ENCODE measurements at regions not wholly inside any gene's neighbourhood (a gene's known extent, or its start where the extent isn't known, plus 50 kb on each side); places are given as distances from the start of the nearest gene placed in this dataset.

DNA sequence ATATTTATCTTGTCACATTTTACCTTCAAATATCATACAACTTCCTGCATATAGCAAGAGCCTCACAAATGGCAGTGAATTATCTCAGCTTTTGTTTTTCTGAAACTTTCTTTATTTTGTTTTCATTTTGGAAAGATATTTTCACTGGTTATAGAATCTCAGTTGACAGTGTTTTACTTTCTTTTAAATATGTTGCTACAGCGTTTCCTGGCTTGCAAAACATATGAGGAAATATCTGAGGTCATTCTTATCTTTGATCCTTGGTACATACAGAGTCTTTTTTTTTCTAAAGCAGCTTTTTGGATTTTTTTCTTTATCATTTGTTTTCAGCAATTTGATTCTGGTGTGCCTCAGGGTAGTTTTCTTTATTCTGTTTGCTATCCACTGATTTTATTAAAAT lies 77.6 kb upstream of the CEP78 start:
- Histone ChIP-seq H3K4me1 (no peaks in the 10 kb centered on the region), H3K9ac (no peak overlapping the region), H3K9me3 (ENCODE audit: control insufficient read depth, low read length) (no peaks in the 10 kb centered on the region), H3K4me2 (ENCODE audit: low read length) (no peak overlapping the region), H2AFZ (no peak overlapping the region), H3K4me3 (ENCODE audit: low read depth, low read length) (no peak overlapping the region), H3K27me3 (ENCODE audit: control insufficient read depth, insufficient read depth, low read length) (no peaks in the 10 kb centered on the region), H3K36me3 (ENCODE audit: control insufficient read depth, insufficient read depth, low read length) (no peaks in the 10 kb centered on the region), H3K79me2 (no peaks in the 10 kb centered on the region), H3K27ac (no peak overlapping the region)
- TF ChIP-seq, protein P1, sequence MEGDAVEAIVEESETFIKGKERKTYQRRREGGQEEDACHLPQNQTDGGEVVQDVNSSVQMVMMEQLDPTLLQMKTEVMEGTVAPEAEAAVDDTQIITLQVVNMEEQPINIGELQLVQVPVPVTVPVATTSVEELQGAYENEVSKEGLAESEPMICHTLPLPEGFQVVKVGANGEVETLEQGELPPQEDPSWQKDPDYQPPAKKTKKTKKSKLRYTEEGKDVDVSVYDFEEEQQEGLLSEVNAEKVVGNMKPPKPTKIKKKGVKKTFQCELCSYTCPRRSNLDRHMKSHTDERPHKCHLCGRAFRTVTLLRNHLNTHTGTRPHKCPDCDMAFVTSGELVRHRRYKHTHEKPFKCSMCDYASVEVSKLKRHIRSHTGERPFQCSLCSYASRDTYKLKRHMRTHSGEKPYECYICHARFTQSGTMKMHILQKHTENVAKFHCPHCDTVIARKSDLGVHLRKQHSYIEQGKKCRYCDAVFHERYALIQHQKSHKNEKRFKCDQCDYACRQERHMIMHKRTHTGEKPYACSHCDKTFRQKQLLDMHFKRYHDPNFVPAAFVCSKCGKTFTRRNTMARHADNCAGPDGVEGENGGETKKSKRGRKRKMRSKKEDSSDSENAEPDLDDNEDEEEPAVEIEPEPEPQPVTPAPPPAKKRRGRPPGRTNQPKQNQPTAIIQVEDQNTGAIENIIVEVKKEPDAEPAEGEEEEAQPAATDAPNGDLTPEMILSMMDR (IDR thresholded peaks at IDR 0.05), result no peak

DNA sequence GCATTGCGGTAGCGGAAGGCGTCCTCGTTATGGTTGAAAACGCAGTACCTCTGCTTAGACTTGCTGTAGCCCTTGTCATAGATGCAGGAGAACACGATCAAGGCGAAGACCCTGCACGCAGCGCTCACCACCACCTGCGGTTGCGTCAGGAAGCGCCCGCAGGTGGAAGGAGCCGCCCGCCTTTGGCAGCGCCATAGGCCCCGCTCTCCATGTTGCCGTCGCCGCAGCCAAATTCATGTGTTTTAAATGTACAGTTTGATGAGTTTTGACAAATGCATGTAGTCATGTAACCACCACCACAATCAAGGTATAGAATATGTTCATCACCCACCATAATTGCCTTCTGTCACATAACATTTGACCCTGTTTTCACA lies 84.9 kb upstream of the CEP78 start:
- Histone ChIP-seq H3K4me3 (ENCODE audit: low read depth, low read length) (no peak overlapping the region), H3K9me3 (ENCODE audit: control insufficient read depth, low read length) (no peaks in the 10 kb centered on the region), H3K4me2 (ENCODE audit: low read length) (no peak overlapping the region), H3K79me2 (no peaks in the 10 kb centered on the region), H3K27ac (no peak overlapping the region), H3K27me3 (ENCODE audit: control insufficient read depth, insufficient read depth, low read length) (no peaks in the 10 kb centered on the region), H2AFZ (no peak overlapping the region), H3K9ac (no peak overlapping the region), H3K36me3 (ENCODE audit: control insufficient read depth, insufficient read depth, low read length) (no peaks in the 10 kb centered on the region), H3K4me1 (no peaks in the 10 kb centered on the region)
- TF ChIP-seq, protein P1 (IDR thresholded peaks at IDR 0.05), result no peak

DNA sequence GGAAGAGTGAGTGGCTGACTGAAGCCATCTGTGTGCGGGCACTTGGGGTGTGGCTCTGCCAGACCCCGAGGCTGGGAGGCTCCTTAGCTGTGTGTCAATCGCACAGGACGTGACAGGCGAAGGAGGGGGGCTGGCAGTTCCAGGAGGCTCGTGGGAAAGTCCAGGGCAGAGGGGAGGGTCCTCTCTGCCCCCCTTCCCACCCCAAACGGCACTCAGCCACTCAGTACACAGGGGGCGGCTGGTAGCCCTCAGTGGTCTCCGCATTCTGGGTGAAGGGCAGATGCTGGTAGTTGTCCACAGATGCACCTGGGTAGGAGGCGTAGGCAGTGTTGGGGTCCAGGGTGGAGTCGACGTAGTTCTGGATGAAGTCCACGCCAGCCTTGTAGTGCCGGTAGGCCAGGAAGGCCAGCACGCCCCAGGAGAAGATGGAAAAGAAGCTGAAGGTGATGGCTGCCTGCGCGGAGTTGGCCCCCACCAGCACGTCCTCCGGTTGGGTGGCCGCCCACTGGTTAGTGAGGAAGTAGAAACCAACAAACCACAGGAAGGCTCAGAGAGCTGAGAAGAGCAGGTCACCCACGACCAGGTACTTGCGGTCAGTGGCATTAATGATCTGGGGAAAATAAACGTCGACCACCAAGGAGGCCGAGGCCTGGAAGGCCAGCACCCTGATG lies 85.4 kb upstream of the CEP78 start:
- Histone ChIP-seq H3K36me3 (ENCODE audit: control insufficient read depth, insufficient read depth, low read length) (no peaks in the 10 kb centered on the region), H2AFZ (no peak overlapping the region), H3K27ac (no peak overlapping the region), H3K4me2 (ENCODE audit: low read length) (no peak overlapping the region), H3K4me1 (no peaks in the 10 kb centered on the region), H3K4me3 (ENCODE audit: low read depth, low read length) (no peak overlapping the region), H3K9ac (no peak overlapping the region), H3K79me2 (no peaks in the 10 kb centered on the region), H3K27me3 (ENCODE audit: control insufficient read depth, insufficient read depth, low read length) (no peaks in the 10 kb centered on the region), H3K9me3 (ENCODE audit: control insufficient read depth, low read length) (no peaks in the 10 kb centered on the region)
- TF ChIP-seq, protein P1 (IDR thresholded peaks at IDR 0.05), result no peak

DNA sequence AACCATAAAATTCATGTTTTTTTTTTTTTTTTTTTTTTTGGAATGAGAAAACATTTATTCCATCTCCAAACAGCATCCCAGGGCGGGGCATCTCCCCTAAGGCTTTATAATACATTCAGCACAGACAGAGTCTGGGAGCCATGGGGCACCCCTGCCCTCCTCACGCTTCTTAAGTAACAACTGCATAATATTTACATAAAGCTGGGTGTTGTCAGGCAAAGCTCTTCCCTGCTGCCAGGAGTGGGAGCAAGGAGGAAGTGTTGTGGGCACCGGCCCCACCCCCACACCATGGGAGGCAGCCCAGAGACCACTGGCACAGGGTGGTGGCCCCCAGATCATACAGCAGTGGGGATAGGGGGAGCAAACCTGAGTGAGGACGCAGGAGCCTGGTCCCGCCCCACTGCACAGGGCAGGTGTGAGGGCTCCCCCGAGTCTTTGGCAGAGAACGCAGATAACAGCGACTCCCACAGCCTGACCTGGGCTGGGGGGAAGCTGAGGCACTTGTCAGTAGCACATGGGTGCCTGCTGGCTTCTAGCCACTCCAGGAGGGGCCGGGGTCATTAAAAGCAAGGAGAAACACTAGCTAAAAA lies 86.1 kb upstream of the CEP78 start:
- TF ChIP-seq, protein P1 (IDR thresholded peaks at IDR 0.05), result no peak
- no peaks in the 10 kb centered on the region for H3K4me1 ChIP-seq
- no peak overlapping the region for H3K4me2 ChIP-seq (ENCODE audit: low read length)
- no peak overlapping the region for H3K27ac ChIP-seq
- no peak overlapping the region for H2AFZ ChIP-seq
- no peaks in the 10 kb centered on the region for H3K27me3 ChIP-seq (ENCODE audit: control insufficient read depth, insufficient read depth, low read length)
- no peak overlapping the region for H3K4me3 ChIP-seq (ENCODE audit: low read depth, low read length)
- no peaks in the 10 kb centered on the region for H3K36me3 ChIP-seq (ENCODE audit: control insufficient read depth, insufficient read depth, low read length)
- H3K9ac ChIP-seq, result no peak overlapping the region
- H3K9me3 ChIP-seq (ENCODE audit: control insufficient read depth, low read length), result no peaks in the 10 kb centered on the region
- H3K79me2 ChIP-seq, result no peaks in the 10 kb centered on the region

DNA sequence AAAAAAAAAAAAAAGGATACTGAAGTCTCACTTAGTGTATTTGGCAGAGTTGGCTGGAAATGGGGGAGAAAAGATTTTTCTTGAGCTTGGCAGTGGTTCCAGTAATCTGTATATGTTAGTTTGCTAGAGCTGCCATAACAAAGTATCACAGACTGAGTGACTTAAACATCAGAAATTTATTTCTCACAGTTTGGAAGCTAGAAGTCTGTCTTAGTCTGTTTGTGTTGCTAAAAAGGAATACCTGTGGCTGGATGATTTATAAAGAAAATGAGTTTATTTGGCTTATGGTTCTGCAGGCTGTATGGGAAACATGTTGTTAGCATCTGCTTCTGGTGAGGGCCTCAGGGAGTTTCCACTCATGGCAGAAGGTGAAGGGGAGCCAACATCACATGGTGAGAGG lies 89.6 kb upstream of the CEP78 start:
- TF ChIP-seq, protein P1 (IDR thresholded peaks at IDR 0.05), result no peak
- Histone ChIP-seq H3K4me1 (no peaks in the 10 kb centered on the region), H3K4me2 (ENCODE audit: low read length) (no peak overlapping the region), H3K27ac (no peak overlapping the region), H2AFZ (no peak overlapping the region), H3K79me2 (no peaks in the 10 kb centered on the region), H3K27me3 (ENCODE audit: control insufficient read depth, insufficient read depth, low read length) (no peaks in the 10 kb centered on the region), H3K9ac (no peak overlapping the region), H3K9me3 (ENCODE audit: control insufficient read depth, low read length) (no peaks in the 10 kb centered on the region), H3K36me3 (ENCODE audit: control insufficient read depth, insufficient read depth, low read length) (no peaks in the 10 kb centered on the region), H3K4me3 (ENCODE audit: low read depth, low read length) (no peak overlapping the region)
